ENCODE measurements at regions not wholly inside any gene's neighbourhood (a gene's known extent, or its start where the extent isn't known, plus 50 kb on each side); places are given as distances from the start of the nearest gene placed in this dataset.

DNA sequence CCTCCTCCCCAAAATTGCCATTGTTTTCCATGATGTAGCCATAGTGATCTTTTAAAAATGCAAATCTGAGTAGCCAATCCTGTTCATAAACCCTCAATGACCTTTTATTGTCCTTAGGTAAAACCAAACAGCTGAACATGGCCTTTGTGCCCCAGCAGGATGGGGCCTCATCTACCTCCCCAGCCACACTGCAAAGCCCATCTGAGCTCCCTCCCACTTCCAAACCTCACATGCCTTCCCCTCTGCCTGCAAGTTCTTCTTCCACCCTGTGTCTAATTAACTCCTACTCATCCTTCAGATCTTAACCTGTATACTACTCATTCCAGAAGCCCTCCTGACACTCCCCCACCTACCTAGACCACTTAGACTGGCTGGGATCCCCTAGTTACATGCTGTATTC lies 178.8 kb upstream of the NPVF start:
- Histone ChIP-seq H3K27me3 (no peaks in the 10 kb centered on the region), H3K9me3 (no peaks in the 10 kb centered on the region), H3K36me3 (no peaks in the 10 kb centered on the region), H3K27ac (no peak overlapping the region), H3K4me1 (no peaks in the 10 kb centered on the region), H3K4me3 (no peak overlapping the region)
- ATAC-seq: no peak
- TF ChIP-seq POLR2A (IDR thresholded peaks at IDR 0.05): no peak
- TF ChIP-seq, protein P1, sequence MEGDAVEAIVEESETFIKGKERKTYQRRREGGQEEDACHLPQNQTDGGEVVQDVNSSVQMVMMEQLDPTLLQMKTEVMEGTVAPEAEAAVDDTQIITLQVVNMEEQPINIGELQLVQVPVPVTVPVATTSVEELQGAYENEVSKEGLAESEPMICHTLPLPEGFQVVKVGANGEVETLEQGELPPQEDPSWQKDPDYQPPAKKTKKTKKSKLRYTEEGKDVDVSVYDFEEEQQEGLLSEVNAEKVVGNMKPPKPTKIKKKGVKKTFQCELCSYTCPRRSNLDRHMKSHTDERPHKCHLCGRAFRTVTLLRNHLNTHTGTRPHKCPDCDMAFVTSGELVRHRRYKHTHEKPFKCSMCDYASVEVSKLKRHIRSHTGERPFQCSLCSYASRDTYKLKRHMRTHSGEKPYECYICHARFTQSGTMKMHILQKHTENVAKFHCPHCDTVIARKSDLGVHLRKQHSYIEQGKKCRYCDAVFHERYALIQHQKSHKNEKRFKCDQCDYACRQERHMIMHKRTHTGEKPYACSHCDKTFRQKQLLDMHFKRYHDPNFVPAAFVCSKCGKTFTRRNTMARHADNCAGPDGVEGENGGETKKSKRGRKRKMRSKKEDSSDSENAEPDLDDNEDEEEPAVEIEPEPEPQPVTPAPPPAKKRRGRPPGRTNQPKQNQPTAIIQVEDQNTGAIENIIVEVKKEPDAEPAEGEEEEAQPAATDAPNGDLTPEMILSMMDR (IDR thresholded peaks at IDR 0.05): no peak
- intact Hi-C loops (cut with DNase I): no loop called here
- DNase-seq: no peak

DNA sequence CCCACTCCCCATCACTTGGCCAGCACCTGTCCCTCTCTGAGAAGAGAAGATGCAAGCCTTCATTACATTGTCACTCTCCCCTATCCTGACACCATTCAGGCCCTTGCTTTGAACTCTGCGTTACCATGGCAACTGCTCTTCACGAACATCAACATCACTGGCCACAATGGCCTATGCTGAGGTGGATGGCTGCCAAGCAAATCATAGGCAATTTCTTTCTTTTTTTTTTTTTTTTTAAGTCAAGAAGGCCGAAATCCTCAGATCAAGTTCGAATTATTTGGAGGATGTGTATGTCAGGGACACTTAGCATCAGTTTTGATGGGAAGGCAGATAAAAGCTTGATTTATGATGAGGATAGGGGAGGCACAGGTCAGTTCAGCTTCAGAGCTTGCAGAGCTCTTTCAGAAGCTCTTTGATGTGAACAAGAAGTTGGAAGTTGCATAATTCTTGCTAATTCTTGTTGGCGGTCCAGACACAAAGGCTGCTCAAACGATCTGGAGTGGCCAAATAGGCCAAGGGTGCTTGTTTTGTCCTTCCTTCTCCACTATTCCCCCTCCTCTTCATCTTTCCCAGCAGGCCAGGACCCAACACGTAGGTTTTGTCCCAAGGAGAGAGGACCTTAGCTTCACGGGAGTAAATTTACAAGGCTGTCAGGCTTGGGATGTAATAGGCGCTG lies 179.9 kb upstream of the NPVF start:
- ATAC-seq (no peak), DNase-seq (no peak)
- TF ChIP-seq POLR2A (IDR thresholded peaks at IDR 0.05): no peak
- TF ChIP-seq, protein P1 (IDR thresholded peaks at IDR 0.05): no peak
- no peaks in the 10 kb centered on the region for H3K4me1 ChIP-seq
- H3K27ac ChIP-seq: no peak overlapping the region
- intact Hi-C loops (cut with DNase I): no loop called here
- H3K36me3 ChIP-seq: no peaks in the 10 kb centered on the region
- H3K9me3 ChIP-seq: no peaks in the 10 kb centered on the region
- no peak overlapping the region for H3K4me3 ChIP-seq
- 72% methylated on average over 9 of the region's 9 CpGs for WGBS (ENCODE audit: insufficient coverage, low coverage, low lambda C conversion rate, missing lambda C conversion rate)
- H3K27me3 ChIP-seq: no peaks in the 10 kb centered on the region

DNA sequence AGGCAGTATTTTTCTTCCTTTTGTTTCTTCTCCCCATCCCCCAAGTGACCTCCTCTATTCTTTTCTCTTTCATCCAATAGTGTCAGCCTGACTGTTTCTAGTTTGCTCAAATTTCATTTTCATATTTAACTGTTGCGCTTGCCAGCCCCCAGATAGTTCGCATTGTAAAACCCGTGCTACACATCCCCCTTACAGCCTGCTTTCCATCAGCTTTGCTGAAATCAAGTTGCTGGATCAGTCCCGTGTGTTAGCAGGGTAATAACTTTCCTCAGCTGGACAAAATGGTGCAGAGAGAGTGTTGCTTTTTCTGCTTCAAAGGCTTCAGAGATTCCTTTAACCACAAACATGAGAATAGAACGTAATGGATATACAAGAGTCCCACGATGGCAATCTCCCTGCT lies 180.6 kb upstream of the NPVF start:
- 79% methylated on average over 6 of the region's 6 CpGs for WGBS (ENCODE audit: insufficient coverage, low coverage, low lambda C conversion rate, missing lambda C conversion rate)
- Histone ChIP-seq H3K27ac (no peak overlapping the region), H3K4me1 (peaks cover 0 to 2% (median 0%) of the 10 kb centered on the region in 4 donors), H3K4me3 (no peak overlapping the region), H3K27me3 (no peaks in the 10 kb centered on the region), H3K9me3 (no peaks in the 10 kb centered on the region), H3K36me3 (no peaks in the 10 kb centered on the region)
- DNase-seq (no peak), ATAC-seq (no peak)
- intact Hi-C loops (cut with DNase I): no loop called here
- TF ChIP-seq POLR2A (IDR thresholded peaks at IDR 0.05): no peak
- TF ChIP-seq, protein P1 (IDR thresholded peaks at IDR 0.05): no peak

DNA sequence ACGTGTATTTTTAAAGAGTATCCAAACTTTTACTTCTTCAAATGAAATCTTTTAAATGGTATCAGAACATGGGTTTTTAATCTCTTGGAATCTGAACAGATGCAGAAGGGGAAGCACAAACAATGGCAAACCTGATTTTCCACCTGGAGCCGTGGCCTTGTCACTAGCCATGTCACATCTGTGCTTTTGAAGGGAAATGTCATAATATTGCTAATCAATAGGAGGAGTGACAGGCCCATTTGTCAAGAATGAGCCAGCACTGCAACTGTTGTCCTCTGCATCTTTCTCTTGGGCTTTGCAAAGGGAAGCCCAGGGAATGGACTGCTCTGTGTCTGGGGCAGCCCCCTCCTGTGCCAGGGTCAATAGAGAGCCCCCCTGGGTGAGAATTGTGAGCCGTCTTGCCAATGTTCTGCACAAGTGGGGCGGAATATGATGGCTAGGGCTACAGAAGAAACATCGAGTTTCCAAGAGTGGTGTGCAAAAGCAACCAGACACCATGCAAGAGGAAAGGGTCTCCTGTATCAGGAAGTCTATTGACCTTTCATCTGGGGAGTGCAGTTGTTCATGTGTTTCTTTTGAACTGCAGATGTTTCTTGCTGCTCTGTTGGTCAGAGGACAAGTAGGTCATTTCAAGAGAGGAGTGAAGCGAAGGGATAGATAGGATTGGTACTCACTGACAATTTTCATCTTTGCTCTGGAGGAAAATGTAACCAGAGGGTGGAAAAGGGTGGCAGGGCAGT lies 181.8 kb upstream of the NPVF start:
- H3K27me3 ChIP-seq: no peaks in the 10 kb centered on the region
- intact Hi-C loops (cut with DNase I): no loop called here
- no peak overlapping the region for H3K4me3 ChIP-seq
- H3K27ac ChIP-seq: no peak overlapping the region
- no peaks in the 10 kb centered on the region for H3K9me3 ChIP-seq
- H3K36me3 ChIP-seq: no peaks in the 10 kb centered on the region
- WGBS (ENCODE audit: insufficient coverage, low coverage, low lambda C conversion rate, missing lambda C conversion rate): 78% methylated on average over 6 of the region's 6 CpGs
- TF ChIP-seq, protein P1 (IDR thresholded peaks at IDR 0.05): no peak
- no peak for TF ChIP-seq POLR2A (IDR thresholded peaks at IDR 0.05)
- ATAC-seq: no peak
- peaks cover 0 to 2% (median 0%) of the 10 kb centered on the region in 4 donors for H3K4me1 ChIP-seq
- DNase-seq: no peak
